ENCODE measurements at regions not wholly inside any gene's neighbourhood (a gene's known extent, or its start where the extent isn't known, plus 50 kb on each side); places are given as distances from the start of the nearest gene placed in this dataset.

- FAIRE-seq (no peak), ATAC-seq (no peak), DNase-seq (ENCODE audit: low read depth in 1 of 2, low spot score in 1 of 2) (no peak)
- WGBS (ENCODE audit: missing lambda C conversion rate), result 80% methylated on average over 1 of the region's 1 CpG
- no peaks in the 10 kb centered on the region for H3K4me1 ChIP-seq
- H3K27ac ChIP-seq, result no peak overlapping the region
- TF ChIP-seq CBX8 (IDR thresholded peaks at IDR 0.05), result no peak
- no peak overlapping the region for H3K4me2 ChIP-seq
- H3K4me3 ChIP-seq, result no peak overlapping the region
- ChIA-PET POLR2A (no interaction called here), CTCF (no interaction called here)
- no peaks in the 10 kb centered on the region for H3K9me3 ChIP-seq
These were observed 688.8 kb downstream of the PLA2G4A start for GRCh38 chr1:187517546-187517945.

GRCh38 chr1:187527346-187527745, 698.6 kb downstream of the PLA2G4A start:
- no peak for FAIRE-seq
- POLR2A ChIA-PET, result interaction anchor here (0.6 kb wide), 1 partner anchor 43 kb away, joined by 3 read pairs; no protein-coding TSS in a partner anchor
- no peak for ATAC-seq
- CTCF ChIA-PET, result no interaction called here
- Histone ChIP-seq H3K9me3 (no peaks in the 10 kb centered on the region; the same call in 2 of the 3 replicates), H3K27ac (no peak overlapping the region), H3K4me2 (no peak overlapping the region), H3K4me3 (no peak overlapping the region), H3K4me1 (no peaks in the 10 kb centered on the region)
- no peak for TF ChIP-seq MAFK (IDR thresholded peaks at IDR 0.05; ENCODE audit: partially characterized antibody)
- TF ChIP-seq MAX (IDR thresholded peaks at IDR 0.05), result no peak
- no peak for TF ChIP-seq PHF8 (IDR thresholded peaks at IDR 0.05; ENCODE audit: borderline replicate concordance, low read depth)
- TF ChIP-seq CEBPB (IDR thresholded peaks at IDR 0.05), result no peak
- no peak for TF ChIP-seq FOSB (CRISPR knock-in tag; IDR thresholded peaks at IDR 0.05)
- no peak for TF ChIP-seq E2F6 (IDR thresholded peaks at IDR 0.05; ENCODE audit: borderline replicate concordance, low read depth)
- no peak for TF ChIP-seq POLR2AphosphoS2 (conservative IDR thresholded peaks at IDR 0.05; ENCODE audit: low read length)
- TF ChIP-seq HOXB13 (CRISPR knock-in tag; IDR thresholded peaks at IDR 0.05; ENCODE audit: low read depth), result no peak
- no peak for TF ChIP-seq ZFP36 (IDR thresholded peaks at IDR 0.05; ENCODE audit: borderline replicate concordance, partially characterized antibody)
- no peak for TF ChIP-seq RNF2 (IDR thresholded peaks at IDR 0.05; ENCODE audit: borderline replicate concordance, low read depth)
- TF ChIP-seq NR3C1 (IDR thresholded peaks at IDR 0.05), result no peak
- no peak for TF ChIP-seq REST (IDR thresholded peaks at IDR 0.05)
- TF ChIP-seq NPAS2 (CRISPR knock-in tag; IDR thresholded peaks at IDR 0.05; ENCODE audit: borderline replicate concordance), result no peak
- no peak for TF ChIP-seq RAD21 (conservative IDR thresholded peaks at IDR 0.05 in 1 of 2, IDR thresholded peaks at IDR 0.05 in 1 of 2)
- TF ChIP-seq FOXS1 (CRISPR knock-in tag; IDR thresholded peaks at IDR 0.05), result no peak
- TF ChIP-seq SMC3 (IDR thresholded peaks at IDR 0.05), result no peak
- WGBS (ENCODE audit: missing lambda C conversion rate), result 42% methylated on average over 3 of the region's 3 CpGs
- no peak for DNase-seq (ENCODE audit: low read depth in 1 of 2, low spot score in 1 of 2)

GRCh38 chr1:187537936-187538335, 709.2 kb downstream of the PLA2G4A start:
- H3K9me3 ChIP-seq, result no peaks in the 10 kb centered on the region
- ChIA-PET POLR2A (no interaction called here), CTCF (no interaction called here)
- no peak for TF ChIP-seq MYC (IDR thresholded peaks at IDR 0.05; ENCODE audit: borderline replicate concordance, low read length)
- TF ChIP-seq NPAS2 (CRISPR knock-in tag; IDR thresholded peaks at IDR 0.05; ENCODE audit: borderline replicate concordance), result no peak
- no peak for TF ChIP-seq ZFP36 (IDR thresholded peaks at IDR 0.05; ENCODE audit: borderline replicate concordance, partially characterized antibody)
- TF ChIP-seq BHLHE40 (IDR thresholded peaks at IDR 0.05; ENCODE audit: low read depth, low read length), result no peak
- TF ChIP-seq JUNB (IDR thresholded peaks at IDR 0.05), result no peak
- no peak for TF ChIP-seq HES2 (IDR thresholded peaks at IDR 0.05)
- no peak for TF ChIP-seq CTCF (IDR thresholded peaks at IDR 0.05)
- no peak for TF ChIP-seq PBX3 (IDR thresholded peaks at IDR 0.05)
- TF ChIP-seq KDM5A (IDR thresholded peaks at IDR 0.05), result no peak
- TF ChIP-seq JUN (IDR thresholded peaks at IDR 0.05), result no peak
- no peak for TF ChIP-seq ELK1 (IDR thresholded peaks at IDR 0.05; ENCODE audit: low read depth, low read length)
- no peak for TF ChIP-seq POLR2A (IDR thresholded peaks at IDR 0.05; ENCODE audit: low read length)
- no peak for TF ChIP-seq GATA3 (IDR thresholded peaks at IDR 0.05; ENCODE audit: borderline replicate concordance)

More at GRCh38 chr1:187537936-187538335, 709.2 kb downstream of the PLA2G4A start:
- FAIRE-seq (no peak), ATAC-seq (no peak), DNase-seq (ENCODE audit: low read depth in 1 of 2, low spot score in 1 of 2) (no peak)
- H3K4me2 ChIP-seq, result no peak overlapping the region
- no peaks in the 10 kb centered on the region for H3K4me1 ChIP-seq
- 50% methylated on average over 4 of the region's 4 CpGs for WGBS (ENCODE audit: missing lambda C conversion rate)
- no peak overlapping the region for H3K4me3 ChIP-seq
- no peak overlapping the region for H3K27ac ChIP-seq

Measured in A549 (cell line).